Inflammatory macrophage treated with lipopolysaccharide for 4 hours (primary cell): ENCODE measurements at regions not wholly inside any gene's neighbourhood (a gene's known extent, or its start where the extent isn't known, plus 50 kb on each side); places are given as distances from the start of the nearest gene placed in this dataset.

ENCODE experiments used
- DNase-seq: peaks from one replicate; pipeline ENCODE4 v3.0.0-alpha.2; 2020

- DNase-seq: no peak
Observed at GRCh38 chr13:66068683-66069082, 1161.5 kb downstream of the PCDH9 start.

- no peak for DNase-seq
Observed at GRCh38 chr13:66048888-66049287, 1181.2 kb downstream of the PCDH9 start.

GRCh38 chr13:66040506-66040905, 1189.6 kb downstream of the PCDH9 start:
- no peak for DNase-seq

GRCh38 chr13:66037096-66037495, 1193.0 kb downstream of the PCDH9 start:
- no peak for DNase-seq

GRCh38 chr13:66036636-66037035, 1193.5 kb downstream of the PCDH9 start:
- DNase-seq: no peak

GRCh38 chr13:66036024-66036614, 1194.0 kb downstream of the PCDH9 start:
- no peak for DNase-seq

- DNase-seq: no peak
Observed at GRCh38 chr13:66033924-66034323, 1196.2 kb downstream of the PCDH9 start.

- DNase-seq: no peak
Observed at GRCh38 chr13:66021846-66022245, 1208.3 kb downstream of the PCDH9 start.

- DNase-seq: no peak
Observed at GRCh38 chr13:66014771-66015170, 1215.4 kb downstream of the PCDH9 start.

GRCh38 chr13:66009241-66009640, 1220.9 kb downstream of the PCDH9 start:
- DNase-seq: no peak

GRCh38 chr13:66003558-66003957, 1226.6 kb downstream of the PCDH9 start:
- DNase-seq: no peak

GRCh38 chr13:66001140-66001539, 1229.0 kb downstream of the PCDH9 start:
- no peak for DNase-seq

- no peak for DNase-seq
Observed at GRCh38 chr13:65999411-65999810, 1230.7 kb downstream of the PCDH9 start.

- no peak for DNase-seq
Observed at GRCh38 chr13:65990684-65991083, 1239.5 kb downstream of the PCDH9 start.

GRCh38 chr13:65985612-65986011, 1244.5 kb downstream of the PCDH9 start:
- no peak for DNase-seq

GRCh38 chr13:65977525-65977924, 1252.6 kb downstream of the PCDH9 start:
- no peak for DNase-seq

- DNase-seq: no peak
Observed at GRCh38 chr13:65971541-65971940, 1258.6 kb downstream of the PCDH9 start.

GRCh38 chr13:65966991-65967451, 1263.1 kb downstream of the PCDH9 start:
- DNase-seq: no peak

- no peak for DNase-seq
Observed at GRCh38 chr13:65965501-65965900, 1264.6 kb downstream of the PCDH9 start.

GRCh38 chr13:65964672-65965071, 1265.5 kb downstream of the PCDH9 start:
- no peak for DNase-seq

GRCh38 chr13:65959305-65959704, 1270.8 kb downstream of the PCDH9 start:
- DNase-seq: no peak

GRCh38 chr13:65946387-65946786, 1283.7 kb downstream of the PCDH9 start:
- DNase-seq: no peak

GRCh38 chr13:65943708-65944107, 1286.4 kb downstream of the PCDH9 start:
- no peak for DNase-seq

- DNase-seq: no peak
Observed at GRCh38 chr13:65943024-65943423, 1287.1 kb downstream of the PCDH9 start.

GRCh38 chr13:65940720-65941119, 1289.4 kb downstream of the PCDH9 start:
- no peak for DNase-seq
